GM19025 (cell line): ENCODE measurements at regions not wholly inside any gene's neighbourhood (a gene's known extent, or its start where the extent isn't known, plus 50 kb on each side); places are given as distances from the start of the nearest gene placed in this dataset.

ENCODE experiments used
- ATAC-seq: cut with Tn5 transposase; IDR thresholded peaks from one replicate; pipeline ENCODE4 v1.9.1; 2021; ENCODE audit warnings: mild to moderate bottlenecking, low read depth, moderate library complexity; ENCODE audit not compliant: unreplicated experiment

DNA sequence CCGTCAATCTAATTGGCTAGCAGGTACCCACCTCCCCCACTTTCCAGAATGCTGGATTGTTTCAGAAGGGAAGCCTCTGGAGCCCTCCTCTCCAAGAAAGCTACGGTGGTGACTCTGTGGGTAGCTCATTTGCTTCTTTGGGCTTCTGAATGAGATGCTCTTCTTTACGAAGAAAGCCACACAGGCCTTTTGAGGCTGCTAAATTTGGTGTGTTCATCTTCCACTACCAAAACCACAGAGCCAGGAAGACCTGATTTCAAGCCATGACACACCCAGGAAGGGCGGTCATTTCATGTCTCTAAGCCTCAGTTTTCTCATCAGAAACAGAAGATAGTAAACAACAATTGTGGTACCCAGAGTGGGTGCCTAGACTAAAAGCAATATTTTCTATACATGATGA lies 901.2 kb downstream of the KCNMA1 start:
- no peak for ATAC-seq

DNA sequence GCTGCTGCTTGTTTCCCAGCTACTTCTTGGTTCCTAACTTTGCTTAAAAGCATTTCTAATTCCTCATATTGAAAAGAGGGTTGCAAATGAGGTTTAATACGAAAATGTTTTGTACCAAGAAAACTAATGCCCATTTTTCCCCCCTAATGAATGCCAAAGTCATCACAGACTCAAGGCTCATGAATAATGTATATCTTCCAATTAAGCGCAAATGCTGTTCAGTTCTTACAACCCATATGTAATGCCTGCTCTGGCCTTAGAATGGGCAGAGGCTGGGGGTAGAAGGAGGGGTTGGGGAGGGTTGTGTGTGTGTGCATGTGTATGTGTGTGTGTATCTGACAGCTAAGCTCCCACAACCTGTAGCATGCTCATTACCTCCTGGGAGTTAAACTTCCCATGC lies 901.7 kb downstream of the KCNMA1 start:
- ATAC-seq, result no peak

DNA sequence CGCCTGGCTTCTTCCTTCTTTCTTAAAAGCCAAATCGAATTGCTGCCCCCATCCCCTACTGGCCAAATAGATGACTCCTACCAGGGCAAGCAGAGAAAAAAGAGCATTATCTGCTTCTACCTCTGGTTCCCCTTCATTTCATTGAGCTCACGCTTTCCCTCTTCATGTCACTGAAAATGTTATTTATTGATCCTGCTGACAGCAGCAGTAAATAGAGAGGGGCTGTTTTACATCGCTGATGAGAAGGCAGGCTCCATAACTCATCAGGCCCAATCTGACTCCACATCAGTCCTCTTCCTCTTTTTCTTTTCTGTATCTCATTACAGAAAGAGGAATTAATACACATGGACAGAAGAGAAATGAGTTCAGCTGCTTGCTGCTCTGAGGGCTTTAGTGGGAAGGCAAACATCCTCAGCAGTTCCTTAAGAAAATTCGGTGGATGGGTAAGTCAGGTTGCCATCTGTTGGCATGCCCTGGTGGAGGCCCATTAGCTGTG lies 904.1 kb downstream of the KCNMA1 start:
- ATAC-seq, result no peak

DNA sequence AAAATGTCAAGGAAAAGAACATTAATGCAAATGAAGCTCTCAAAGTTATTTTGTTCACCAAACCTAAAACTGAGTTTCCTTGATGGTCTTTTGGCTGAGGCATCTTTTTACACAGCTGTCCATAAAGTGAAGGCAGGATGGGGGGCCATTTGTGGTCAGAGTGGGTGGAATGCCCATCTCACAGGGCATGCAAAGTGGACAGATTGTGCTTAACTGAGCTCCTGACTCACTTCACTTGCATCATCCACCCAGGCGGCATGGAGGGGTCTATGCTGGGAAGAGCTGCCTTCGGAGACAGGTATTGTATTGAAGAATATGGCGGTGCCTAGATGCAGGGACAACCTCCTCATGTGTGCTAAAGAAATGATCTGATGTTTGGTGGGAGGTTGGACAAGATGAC lies 905.3 kb downstream of the KCNMA1 start:
- no peak for ATAC-seq

DNA sequence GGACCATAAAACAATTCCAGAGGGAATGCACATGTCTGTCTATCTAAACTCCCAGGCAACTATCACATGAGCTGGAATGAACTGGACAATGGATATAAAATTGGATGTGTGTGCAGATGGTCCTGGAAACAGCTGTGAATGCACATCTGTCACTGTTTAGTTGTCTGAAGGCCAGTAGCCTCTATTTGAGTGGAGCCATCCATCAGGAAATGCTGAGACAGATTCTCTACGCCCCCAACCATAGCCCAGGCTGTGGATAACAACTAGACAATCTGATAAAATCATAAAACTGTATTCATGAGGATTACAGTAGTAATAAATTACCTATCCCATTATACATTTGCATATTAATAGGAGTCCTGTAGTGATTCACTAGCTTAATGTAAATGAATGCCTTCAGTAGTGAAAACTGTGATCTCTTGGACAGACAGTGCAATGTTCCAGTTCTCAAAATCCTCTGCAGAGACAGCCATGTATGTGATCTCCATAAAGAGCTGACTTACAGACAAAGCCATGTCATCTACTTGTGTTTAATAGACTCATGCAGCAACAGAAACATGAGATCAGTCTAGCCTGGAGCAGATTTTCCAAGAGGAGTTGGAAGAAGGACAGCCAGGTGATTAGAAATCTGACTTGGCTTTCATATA lies 907.6 kb downstream of the KCNMA1 start:
- ATAC-seq, result no peak

DNA sequence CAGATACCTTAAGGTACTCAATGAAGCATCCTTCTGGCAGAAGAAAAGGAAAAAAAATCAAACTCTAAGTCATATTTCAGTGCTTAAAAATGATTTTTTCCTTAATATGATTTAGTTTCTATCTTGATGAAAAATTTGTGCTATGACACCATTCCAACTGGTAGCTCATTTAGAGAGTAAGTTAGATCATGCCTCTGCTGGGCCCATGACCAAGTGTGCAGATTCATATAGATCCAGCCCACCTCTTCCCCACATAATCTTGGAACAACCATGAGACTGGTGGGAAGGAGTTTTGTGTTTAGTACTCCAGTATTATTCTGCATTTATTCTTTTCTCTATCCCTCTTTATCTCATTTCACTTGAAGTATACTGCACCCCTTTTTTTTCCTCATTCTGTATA lies 908.3 kb downstream of the KCNMA1 start:
- no peak for ATAC-seq

DNA sequence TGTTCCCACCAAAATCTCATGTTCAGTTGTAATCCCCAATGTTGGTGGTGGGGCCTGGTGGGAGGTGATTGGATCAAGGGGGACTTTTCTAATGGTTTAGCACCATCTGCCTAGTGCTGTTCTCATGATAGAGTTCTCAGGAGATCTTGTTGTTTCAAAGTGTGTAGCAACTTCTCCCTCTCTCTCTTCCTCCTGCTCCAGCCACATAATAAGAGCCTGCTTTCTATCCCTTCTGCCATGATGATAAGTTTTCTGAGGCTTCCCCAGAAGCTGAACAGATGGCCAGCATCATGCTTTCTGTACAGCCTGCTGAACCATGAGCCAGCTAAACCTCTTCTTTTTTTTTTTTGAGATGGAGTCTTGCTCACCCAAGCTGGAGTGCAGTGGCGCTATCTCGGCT lies 910.6 kb downstream of the KCNMA1 start:
- ATAC-seq, result no peak

DNA sequence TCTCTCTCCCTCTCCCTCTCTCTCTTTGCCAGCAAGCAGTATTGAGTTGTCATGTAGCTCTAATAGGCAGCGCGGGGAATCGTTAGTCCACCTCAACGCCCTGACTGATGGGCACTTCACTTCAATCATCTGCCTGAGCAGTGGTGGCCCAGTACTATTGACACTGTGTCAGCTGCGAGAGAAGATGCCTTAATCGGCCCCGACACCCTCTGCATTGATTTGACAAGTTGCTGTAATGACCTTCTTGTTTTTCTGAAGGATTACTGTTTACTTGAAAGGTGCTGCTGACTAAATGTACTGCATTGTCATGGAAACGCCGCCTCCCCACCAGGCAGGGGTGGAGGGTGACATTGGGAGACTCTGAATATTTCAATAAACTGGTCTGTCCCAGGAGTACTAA lies 913.8 kb downstream of the KCNMA1 start:
- ATAC-seq, result no peak

DNA sequence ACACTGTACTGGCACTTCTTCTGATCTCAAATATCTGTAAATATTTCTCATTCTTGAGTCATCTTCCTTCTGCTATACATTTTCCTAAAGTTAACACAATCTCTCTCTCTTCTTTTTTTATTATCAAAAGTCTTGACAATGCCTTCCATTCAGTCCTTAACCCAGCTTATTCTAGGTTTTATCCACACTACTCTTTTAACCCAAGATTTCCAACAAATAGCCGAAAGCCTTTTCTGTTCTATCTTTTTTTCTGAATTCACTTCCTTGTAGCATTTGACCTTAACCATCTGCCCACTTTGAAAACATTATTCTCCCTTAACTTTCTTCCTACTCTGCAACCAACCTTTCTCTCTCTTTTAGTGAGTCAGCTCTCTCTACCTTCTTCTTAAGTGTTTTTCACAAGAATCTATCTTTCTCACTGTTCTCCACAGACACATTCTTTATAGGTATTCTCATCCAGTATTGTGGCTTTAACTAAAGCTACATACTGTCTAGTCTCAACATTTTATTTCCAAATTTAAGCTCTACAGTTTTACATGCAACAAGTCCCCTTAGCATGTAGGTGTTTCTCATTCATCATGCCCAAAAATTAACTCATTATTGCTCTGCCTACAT lies 915.6 kb downstream of the KCNMA1 start:
- ATAC-seq, result no peak

DNA sequence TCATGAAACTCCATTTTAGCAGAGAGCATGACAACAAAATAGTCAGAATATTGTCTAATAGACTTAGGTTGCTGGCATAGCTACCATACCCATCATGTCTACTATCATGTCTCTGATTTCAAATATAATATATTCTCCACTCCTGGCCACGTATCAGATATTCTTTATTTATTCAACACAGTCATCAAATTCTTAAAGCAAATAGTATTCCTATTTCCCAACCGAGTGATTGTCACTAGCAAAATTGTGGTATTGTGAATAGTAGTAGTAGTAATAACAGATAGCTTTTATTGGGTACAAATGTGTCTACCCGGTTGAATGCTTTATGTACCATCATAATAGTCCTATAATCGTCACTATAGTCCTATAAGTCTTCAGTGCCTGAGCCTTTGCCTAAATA lies 918.6 kb downstream of the KCNMA1 start:
- ATAC-seq, result no peak

DNA sequence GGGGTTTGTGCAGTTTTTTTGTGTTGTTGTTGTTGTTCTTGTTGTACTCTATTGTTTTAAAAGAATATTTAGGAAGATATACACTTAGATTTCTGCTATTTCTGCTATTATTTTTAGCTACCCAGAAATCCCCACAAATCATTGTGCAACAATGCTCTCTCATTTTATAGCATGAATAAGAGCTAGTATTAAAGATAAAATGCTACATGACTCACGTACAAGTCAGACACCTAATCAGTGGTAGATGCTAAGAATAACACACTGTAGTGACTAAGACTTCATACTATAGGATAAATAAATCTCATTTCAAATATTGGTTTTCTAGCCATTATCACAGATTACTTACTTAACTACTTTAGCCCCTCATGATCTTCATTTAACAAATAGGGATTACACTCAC lies 920.5 kb downstream of the KCNMA1 start:
- no peak for ATAC-seq

DNA sequence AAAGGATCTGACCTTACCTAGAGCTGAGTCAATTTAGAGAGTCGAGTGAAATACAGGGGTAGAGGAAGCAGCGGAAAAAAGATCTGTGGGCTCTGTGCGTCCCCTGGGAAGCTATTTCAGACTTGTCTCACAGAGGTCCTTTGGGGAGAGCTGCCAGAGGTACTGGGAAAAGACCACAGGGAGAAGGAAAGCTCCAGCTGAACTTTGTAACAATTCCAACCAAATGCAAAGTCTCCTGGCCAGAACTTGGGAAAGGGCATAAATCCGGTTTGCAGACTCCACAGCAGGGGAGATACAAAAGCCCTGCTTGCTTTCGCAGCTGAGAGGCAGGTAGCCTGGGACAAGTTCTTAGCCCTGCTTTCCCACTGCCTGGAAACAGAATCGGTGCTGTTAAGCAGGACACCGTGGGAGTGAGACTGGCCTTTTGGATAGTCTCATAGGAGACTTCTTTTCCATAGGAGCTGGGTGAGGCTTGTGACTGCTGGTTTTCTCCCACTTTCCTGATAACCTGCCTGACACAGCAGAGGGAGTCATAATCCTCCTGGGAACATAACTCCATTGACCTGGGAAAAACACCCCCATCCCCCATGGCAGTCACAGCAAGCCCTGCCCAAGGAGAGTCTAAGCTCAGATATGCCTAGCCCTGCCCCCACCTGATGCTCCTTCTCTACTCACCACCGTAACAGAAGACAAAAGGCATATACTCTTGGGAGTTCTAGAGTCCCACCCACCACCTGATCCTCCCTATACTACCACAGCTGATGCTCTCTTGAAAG lies 926.2 kb downstream of the KCNMA1 start:
- no peak for ATAC-seq

DNA sequence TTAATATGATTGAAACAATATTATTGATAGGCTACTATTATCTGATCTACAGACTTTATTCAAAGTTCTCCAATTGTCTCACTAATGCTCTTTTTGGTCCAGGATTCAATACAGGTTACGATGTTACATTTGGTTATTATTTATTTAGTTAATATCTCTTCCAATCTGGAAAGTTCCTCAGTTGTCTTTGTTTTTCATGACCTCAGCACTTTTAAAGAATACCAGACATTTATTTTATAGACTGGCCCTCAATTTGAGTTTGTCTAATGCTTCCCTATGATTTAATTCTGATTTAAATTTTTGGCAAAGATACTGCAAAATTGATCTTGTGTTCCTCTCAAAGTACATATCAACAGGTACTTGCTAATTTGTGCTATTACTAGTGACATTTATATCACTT lies 937.4 kb downstream of the KCNMA1 start:
- no peak for ATAC-seq

DNA sequence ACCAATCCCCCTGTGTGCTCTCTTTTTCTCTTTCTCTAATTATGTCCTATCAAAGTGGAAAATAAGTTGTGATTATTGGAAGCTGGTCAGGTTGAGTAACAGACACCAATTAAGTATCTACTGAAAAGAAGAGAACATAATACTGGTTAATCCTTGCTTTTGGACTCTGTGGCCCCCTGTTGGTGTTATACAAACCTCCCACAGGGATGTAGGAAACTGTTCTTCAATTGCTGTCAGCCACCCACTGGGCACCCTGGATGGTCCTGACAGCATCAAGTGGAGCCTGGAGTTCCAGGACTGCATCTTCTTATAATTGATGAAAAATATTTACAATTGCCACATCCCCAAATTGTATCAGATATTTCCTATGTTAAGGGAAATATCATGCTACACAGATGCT lies 939.7 kb downstream of the KCNMA1 start:
- no peak for ATAC-seq

DNA sequence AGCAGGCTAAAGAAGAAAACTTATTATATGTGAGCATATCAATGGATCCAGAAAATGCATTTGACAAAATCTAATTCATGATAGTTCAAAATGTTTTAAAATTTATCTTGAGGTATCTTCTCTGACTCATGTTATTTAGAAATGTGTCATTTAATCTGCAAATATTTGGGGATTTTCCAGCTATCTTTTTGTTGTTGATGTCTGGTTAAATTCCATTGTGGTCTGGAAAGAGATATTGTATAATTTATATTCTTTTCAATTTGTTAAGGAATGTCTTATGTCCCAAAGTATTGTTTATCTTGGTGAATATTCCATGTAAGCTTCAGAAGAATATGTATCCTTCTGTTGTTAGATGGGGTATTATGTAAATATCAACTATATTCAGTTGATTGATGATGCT lies 942.5 kb downstream of the KCNMA1 start:
- ATAC-seq, result no peak

DNA sequence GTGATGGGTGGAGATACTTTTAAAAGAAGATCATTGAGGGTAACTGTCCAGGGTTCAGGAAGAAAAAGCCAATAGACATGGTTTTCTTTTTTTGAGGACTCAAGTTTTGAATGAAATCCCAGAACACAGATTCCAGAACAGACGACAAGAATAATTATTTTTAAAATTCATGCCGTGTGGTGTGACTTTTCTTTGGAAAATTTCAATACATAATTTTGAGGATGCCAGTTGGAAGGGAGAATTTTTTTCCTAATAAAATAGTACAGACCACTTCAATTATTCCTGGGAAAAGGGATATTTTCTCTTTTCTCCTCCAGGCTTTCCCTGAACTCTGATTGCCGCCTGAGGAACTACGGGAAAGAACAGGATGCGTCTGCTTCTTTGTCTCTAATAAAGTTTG lies 951.4 kb downstream of the KCNMA1 start:
- ATAC-seq, result no peak

DNA sequence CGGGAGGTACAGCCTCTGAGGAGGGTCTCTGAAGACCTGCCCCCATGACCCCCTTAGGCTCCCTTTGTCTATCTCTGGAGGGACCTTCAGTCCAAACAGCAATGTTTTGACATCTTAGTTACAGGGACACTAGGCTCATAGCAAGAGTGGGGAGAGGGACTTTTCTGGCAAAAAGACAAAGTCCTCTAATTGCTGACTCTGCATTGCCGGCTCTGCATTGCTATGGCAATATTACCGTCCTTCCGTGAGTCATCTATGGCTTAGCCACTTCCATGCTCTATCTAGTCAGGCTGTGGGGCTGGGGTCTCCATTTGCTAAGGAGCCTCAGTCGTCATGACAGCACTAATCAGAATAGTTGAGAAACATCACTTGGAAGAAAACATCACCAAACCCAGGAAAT lies 952.6 kb downstream of the KCNMA1 start:
- no peak for ATAC-seq

DNA sequence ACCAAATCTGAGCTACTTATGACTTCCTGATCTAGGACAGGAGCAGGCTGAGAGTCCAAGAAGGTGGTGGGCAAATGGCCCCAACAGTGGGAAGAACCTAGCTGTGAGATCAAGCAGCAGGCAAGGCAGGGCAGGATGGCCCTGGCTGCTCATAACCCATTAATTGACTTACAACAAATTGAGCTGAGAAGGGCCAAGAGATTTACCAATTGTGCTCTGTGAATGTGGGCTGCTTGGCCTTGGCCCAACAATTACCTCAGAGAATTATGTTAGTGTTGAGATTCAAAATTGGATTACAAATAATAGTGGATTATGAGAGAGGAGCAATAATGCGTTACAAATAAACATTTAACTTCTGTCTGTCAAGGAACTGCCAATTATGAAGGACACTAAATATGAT lies 956.5 kb downstream of the KCNMA1 start:
- ATAC-seq, result no peak

DNA sequence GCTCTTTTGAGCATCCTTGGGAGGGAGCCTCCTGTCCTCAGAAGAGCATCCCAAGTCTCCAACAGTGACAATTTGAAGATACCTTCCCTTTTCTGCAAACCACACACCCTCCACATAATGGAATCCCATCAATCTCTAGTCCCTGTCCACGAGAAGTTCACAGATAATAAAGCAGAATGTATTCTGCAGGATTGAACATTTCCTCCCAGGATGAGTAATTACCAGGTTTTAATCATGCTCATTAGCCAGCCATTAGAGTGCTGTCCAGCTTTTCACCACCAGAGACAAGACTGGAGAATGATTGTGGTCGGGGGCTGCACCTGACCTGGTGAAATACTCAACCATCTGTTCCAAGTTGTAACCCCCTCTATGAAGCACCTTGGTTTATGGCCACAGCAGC lies 958.6 kb downstream of the KCNMA1 start:
- no peak for ATAC-seq

DNA sequence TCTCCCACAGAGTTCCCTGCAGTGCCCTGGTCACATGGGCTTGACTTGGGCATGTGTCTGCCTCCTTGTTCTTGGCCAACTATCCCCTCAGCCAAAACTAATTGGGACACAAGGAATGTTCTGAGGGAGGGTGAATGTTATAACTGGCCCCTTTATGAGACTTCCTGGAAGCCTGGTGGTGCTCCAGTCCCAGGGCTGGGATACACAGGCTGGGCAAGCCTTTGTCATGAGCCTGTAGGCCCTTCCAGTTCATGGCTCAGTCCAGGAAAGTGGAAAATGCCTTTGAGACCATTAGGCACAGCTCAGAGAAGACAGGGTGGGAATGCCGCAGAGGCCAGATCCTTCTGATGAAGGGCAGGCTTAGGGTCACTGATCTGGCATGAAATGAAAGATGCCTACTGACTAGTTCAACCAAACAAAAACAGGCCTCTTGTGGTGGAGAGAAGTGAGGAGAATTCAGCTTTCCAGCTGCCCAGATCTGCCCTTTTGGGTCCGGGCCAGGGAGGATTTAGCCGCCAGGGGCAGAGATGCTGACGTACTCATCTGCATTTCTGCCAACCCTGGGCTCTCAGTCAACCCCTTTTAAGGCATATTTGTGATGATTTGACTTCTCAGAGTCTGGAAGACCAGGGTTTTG lies 961.5 kb downstream of the KCNMA1 start:
- ATAC-seq, result no peak

DNA sequence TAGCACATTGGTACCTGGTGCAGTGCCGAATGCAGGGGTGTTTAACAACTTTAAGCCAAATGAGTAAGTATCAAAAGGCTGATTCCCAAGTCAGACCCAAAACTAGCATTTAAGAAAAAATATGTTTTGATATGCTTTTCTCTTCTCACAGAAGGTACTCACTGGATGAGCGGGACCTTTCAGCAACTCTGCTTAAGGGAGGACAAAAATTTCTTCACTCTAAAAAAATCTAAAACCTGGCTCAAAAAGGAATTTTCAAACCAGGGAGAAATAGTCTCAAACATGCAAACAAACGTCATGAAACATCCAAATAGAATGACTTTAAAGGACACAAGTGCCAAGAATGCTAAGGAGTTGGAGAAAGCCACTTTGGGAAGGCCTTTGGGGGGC lies 962.1 kb downstream of the KCNMA1 start:
- no peak for ATAC-seq
